ENCODE measurements at regions not wholly inside any gene's neighbourhood (a gene's known extent, or its start where the extent isn't known, plus 50 kb on each side); places are given as distances from the start of the nearest gene placed in this dataset.

DNA sequence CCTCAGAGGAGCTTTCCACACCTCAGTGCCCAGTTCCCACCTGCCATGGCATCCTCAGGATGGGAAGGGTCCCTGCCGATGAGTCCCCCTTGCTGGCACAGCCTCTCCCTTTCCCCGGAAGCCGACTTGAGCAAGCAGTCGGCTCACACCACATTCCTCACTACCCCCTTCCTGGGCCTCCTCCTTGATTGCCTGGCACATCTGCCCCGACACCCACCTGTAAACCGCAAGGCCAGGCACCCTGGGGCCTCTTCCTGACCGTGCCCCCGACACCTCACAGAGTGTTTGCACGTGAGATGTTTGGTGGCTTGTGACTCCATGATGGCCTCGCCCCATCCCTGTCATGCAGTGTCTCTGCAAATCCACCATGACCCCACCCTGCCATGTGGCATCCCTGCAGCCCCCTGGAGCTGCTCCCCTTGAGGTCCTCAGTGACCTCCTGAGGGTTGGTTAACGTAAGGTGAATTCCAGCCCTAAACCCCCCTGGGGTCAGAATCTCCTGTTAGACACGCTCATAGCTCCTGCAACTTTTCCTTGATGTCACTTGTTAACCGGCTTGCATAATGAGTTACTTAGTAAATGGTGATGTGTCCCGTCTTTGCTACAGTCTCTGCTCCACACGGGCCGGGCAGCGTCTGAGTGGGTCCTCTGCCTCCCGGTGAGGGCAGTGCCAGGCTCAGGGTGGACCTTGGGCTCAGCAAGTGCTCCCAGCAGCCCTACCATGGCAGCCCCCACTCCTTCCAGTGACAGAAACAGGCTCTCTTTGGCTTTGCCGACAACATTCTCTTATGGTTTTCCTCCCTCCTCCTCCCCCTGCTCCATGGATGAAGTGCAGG lies 115.9 kb upstream of the FRMD1 start:
- no peak overlapping the region for H3K4me3 ChIP-seq (ENCODE audit: low read length in 2 of 2)
- no peaks in the 10 kb centered on the region for H3K36me3 ChIP-seq (ENCODE audit: control insufficient read depth in 2 of 2, insufficient read depth in 2 of 2, low read length in 2 of 2)
- H3K9me3 ChIP-seq (ENCODE audit: control insufficient read depth in 2 of 2, low read length in 2 of 2) = no peaks in the 10 kb centered on the region
- no peaks in the 10 kb centered on the region for H3K27me3 ChIP-seq (ENCODE audit: control insufficient read depth in 2 of 2, insufficient read depth in 2 of 2, low read length in 2 of 2)
- peaks cover 5 to 8% of the 10 kb centered on the region in 2 donors for H3K4me1 ChIP-seq (ENCODE audit: control insufficient read depth in 2 of 2, insufficient read depth in 2 of 2, low read length in 2 of 2)
- H3K9ac ChIP-seq (ENCODE audit: low read depth in 1 of 2, low read length in 2 of 2) = no peak overlapping the region
- H3K27ac ChIP-seq (ENCODE audit: low read depth in 2 of 2, low read length in 2 of 2) = no peak overlapping the region

DNA sequence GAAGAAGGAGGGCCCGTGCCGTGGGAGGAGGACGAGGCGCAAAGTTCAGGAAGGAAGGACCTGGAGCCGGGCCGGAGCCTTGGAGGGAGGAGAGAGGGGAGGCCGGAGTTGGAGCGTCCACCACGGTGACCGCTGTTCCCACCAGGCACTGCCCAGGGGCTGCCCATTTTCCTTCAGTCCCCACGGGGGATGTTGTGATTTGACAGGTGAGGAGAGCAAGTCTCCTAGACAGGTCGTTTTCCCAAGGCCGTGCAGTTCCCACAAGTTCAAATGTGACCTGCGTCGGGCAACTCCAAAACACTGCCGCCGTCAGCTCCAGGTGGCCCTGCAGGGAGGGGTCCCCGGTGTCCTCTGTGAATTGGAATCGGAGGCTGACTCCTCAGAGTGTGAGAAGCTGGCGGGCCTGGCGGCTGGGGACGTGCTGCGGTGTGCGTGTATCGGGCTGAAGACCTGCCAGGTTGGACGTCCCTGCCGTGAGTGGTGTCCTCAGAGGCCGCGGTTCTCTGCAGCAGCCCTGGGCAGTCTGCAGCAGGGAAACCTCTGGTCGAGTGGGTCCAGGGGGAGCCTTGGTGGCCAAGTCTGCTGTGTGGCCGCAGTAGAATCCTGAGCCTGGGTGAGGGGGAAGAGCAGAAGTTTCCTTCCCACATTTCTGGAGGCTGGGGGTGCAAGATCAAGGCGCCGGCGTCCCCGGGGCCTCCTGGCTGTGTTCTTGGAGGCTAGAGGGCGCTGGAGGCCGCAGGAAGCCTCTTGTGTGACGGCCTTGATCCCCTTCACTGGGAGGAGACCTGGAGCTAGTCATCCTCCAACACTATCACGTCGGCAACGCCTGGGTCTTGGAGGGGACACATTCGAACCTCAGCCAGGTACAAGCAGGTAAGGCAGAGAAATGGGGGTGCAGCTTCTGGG lies 115.1 kb upstream of the FRMD1 start:
- Histone ChIP-seq H3K27me3 (ENCODE audit: control insufficient read depth in 2 of 2, insufficient read depth in 2 of 2, low read length in 2 of 2) (no peaks in the 10 kb centered on the region), H3K9ac (ENCODE audit: low read depth in 1 of 2, low read length in 2 of 2) (no peak overlapping the region), H3K36me3 (ENCODE audit: control insufficient read depth in 2 of 2, insufficient read depth in 2 of 2, low read length in 2 of 2) (no peaks in the 10 kb centered on the region), H3K9me3 (ENCODE audit: control insufficient read depth in 2 of 2, low read length in 2 of 2) (no peaks in the 10 kb centered on the region), H3K27ac (ENCODE audit: low read depth in 2 of 2, low read length in 2 of 2) (no peak overlapping the region), H3K4me3 (ENCODE audit: low read length in 2 of 2) (no peak overlapping the region), H3K4me1 (ENCODE audit: control insufficient read depth in 2 of 2, insufficient read depth in 2 of 2, low read length in 2 of 2) (peaks cover 5 to 8% of the 10 kb centered on the region in 2 donors)

DNA sequence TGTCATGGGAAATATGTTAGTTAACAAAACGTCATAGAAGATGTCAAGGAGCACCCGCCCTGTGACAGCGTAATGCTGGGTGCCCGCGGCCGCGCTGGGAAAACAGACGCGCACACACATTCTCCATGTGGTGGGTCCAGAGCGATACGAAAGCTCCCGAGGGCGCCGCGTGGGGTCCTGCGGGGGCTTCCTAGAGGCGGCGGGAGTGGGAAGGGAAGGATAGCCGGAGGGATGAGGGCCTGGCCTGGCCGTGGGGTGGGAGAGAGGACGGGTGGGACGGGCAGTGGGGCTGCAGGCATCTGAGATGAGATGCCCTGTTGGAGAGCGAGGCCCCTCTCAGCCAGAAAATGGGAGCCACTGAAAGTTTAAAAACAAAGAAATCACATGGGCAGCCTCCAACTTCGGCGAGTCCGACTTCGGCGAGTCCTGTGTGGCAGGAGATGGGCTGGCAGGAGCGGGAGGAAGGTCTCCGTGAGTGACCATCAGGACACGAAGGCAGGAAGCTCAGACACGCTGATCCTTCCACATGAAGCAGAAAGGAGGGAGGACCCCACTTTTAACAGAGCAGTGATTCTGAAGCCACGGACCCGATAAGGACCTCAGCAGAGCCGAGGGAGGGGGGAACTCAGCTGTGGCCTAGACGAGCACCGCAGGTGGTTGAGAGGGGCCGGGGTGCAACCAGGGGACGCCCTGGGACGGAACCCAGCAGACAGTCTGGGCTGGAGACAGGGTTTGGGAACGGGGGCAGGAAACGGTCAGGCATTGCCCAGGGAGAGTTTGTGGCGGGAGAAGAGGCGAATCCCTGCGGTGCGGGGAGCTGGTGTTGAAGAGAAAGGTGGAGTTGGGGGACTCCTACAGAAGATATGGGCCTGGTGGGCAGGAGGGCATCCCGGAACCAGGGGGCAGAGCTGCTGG lies 114.1 kb upstream of the FRMD1 start:
- H3K27ac ChIP-seq (ENCODE audit: low read depth in 2 of 2, low read length in 2 of 2) = no peak overlapping the region
- H3K4me1 ChIP-seq (ENCODE audit: control insufficient read depth in 2 of 2, insufficient read depth in 2 of 2, low read length in 2 of 2) = peaks cover 5 to 8% of the 10 kb centered on the region in 2 donors
- H3K36me3 ChIP-seq (ENCODE audit: control insufficient read depth in 2 of 2, insufficient read depth in 2 of 2, low read length in 2 of 2) = no peaks in the 10 kb centered on the region
- H3K9me3 ChIP-seq (ENCODE audit: control insufficient read depth in 2 of 2, low read length in 2 of 2) = no peaks in the 10 kb centered on the region
- H3K27me3 ChIP-seq (ENCODE audit: control insufficient read depth in 2 of 2, insufficient read depth in 2 of 2, low read length in 2 of 2) = no peaks in the 10 kb centered on the region
- H3K9ac ChIP-seq (ENCODE audit: low read depth in 1 of 2, low read length in 2 of 2) = no peak overlapping the region
- H3K4me3 ChIP-seq (ENCODE audit: low read length in 2 of 2) = no peak overlapping the region

DNA sequence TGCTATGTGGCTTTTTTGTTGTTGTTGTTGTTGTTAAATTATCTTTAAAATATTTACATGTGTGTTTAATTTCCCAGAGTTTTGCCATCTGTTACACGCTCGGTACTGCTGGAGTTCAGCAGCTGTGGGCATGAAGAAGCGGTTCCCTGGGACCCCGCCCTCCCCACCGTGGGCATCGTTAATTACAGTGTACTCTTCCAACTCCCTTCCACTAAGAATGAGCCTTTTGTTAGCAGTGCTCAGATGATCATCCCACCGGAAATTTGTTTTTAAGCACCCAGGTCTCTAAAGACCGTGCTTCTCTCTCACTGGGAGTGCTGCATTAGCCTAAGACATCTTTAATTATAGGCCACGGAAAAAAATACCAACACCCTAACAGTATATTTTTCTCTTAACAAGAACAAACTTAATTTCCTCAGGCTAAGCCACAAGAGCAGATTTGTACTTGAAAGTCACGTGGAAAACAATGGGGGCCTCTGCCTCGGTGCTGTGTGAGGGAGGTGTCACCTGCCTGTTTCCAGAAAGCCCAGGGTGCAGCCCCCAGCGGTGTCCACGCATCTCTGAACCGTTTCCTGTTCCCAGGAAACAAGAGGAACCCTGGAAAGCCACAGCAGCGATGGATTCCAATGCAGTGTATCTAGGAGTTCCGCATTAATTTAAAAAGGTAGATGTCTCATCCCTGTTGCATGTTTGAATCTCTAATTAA lies 113.3 kb upstream of the FRMD1 start:
- H3K27ac ChIP-seq (ENCODE audit: low read depth in 2 of 2, low read length in 2 of 2) = no peak overlapping the region
- no peak overlapping the region for H3K9ac ChIP-seq (ENCODE audit: low read depth in 1 of 2, low read length in 2 of 2)
- H3K36me3 ChIP-seq (ENCODE audit: control insufficient read depth in 2 of 2, insufficient read depth in 2 of 2, low read length in 2 of 2) = no peaks in the 10 kb centered on the region
- no peaks in the 10 kb centered on the region for H3K9me3 ChIP-seq (ENCODE audit: control insufficient read depth in 2 of 2, low read length in 2 of 2)
- no peaks in the 10 kb centered on the region for H3K27me3 ChIP-seq (ENCODE audit: control insufficient read depth in 2 of 2, insufficient read depth in 2 of 2, low read length in 2 of 2)
- H3K4me3 ChIP-seq (ENCODE audit: low read length in 2 of 2) = no peak overlapping the region
- peaks cover 5 to 8% of the 10 kb centered on the region in 2 donors for H3K4me1 ChIP-seq (ENCODE audit: control insufficient read depth in 2 of 2, insufficient read depth in 2 of 2, low read length in 2 of 2)

DNA sequence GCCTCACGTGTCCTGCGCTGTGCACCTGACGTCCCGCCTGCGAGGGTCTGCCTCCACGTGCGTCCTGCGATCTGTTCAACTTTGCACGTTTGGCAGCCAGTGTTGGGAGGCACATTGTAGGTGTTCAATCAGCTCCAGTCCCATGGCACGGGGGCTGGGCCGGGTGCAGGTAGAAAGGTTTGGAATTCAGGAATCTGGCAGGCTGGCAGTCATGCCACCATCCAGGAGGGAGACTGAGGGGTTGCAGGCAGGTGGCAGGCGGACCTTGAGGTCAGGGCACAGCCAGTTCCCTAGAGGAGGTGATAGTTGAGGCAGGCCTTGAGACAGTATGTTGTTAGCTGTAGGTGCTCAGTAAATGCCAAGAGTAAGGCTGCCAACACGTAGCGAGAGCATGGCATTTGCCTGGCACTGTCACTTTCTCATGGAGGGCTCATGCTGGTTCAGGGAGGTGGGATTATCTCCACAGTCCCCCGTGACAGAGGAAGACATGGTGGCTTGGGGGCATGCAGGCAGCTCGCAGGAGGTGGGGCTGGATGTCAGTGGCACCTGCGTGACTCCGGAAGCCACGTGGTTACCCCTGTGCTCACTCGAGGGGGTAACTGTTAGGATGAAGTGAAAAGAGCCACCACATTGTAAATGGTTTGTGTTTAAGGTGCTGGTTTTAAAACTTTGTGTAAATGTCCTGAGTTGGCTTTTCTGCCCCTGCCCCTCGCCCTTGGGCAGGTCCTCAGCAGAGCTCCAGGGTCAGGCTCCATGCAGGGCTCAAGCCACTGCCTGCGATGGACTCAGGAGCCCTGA lies 111.8 kb upstream of the FRMD1 start:
- no peaks in the 10 kb centered on the region for H3K4me1 ChIP-seq (ENCODE audit: control insufficient read depth in 2 of 2, insufficient read depth in 2 of 2, low read length in 2 of 2)
- H3K27ac ChIP-seq (ENCODE audit: low read depth in 2 of 2, low read length in 2 of 2) = no peak overlapping the region
- no peak overlapping the region for H3K9ac ChIP-seq (ENCODE audit: low read depth in 1 of 2, low read length in 2 of 2)
- H3K4me3 ChIP-seq (ENCODE audit: low read length in 2 of 2) = no peak overlapping the region
- no peaks in the 10 kb centered on the region for H3K9me3 ChIP-seq (ENCODE audit: control insufficient read depth in 2 of 2, low read length in 2 of 2)
- no peaks in the 10 kb centered on the region for H3K36me3 ChIP-seq (ENCODE audit: control insufficient read depth in 2 of 2, insufficient read depth in 2 of 2, low read length in 2 of 2)
- H3K27me3 ChIP-seq (ENCODE audit: control insufficient read depth in 2 of 2, insufficient read depth in 2 of 2, low read length in 2 of 2) = no peaks in the 10 kb centered on the region

DNA sequence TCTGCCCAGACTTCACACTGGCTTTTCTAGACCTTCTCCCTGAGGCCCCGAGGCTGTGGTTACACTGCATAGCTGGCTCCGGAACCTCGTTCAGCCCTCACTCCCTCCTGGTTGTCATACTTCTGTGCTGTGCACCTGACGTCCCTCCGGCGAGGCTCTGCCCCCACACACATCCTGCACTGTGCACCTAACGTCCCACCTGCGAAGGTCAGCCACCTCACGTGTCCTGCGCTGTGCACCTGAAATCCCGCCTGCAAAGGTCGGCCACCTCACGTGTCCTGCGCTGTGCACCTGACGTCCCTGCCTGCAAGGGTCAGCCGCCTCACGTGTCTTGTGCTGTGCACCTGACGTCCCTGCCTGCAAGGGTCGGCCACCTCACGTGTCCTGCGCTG lies 111.0 kb upstream of the FRMD1 start:
- Histone ChIP-seq H3K27me3 (ENCODE audit: control insufficient read depth in 2 of 2, insufficient read depth in 2 of 2, low read length in 2 of 2) (no peaks in the 10 kb centered on the region), H3K4me3 (ENCODE audit: low read length in 2 of 2) (no peak overlapping the region), H3K4me1 (ENCODE audit: control insufficient read depth in 2 of 2, insufficient read depth in 2 of 2, low read length in 2 of 2) (no peaks in the 10 kb centered on the region), H3K36me3 (ENCODE audit: control insufficient read depth in 2 of 2, insufficient read depth in 2 of 2, low read length in 2 of 2) (no peaks in the 10 kb centered on the region), H3K9me3 (ENCODE audit: control insufficient read depth in 2 of 2, low read length in 2 of 2) (no peaks in the 10 kb centered on the region), H3K27ac (ENCODE audit: low read depth in 2 of 2, low read length in 2 of 2) (no peak overlapping the region), H3K9ac (ENCODE audit: low read depth in 1 of 2, low read length in 2 of 2) (no peak overlapping the region)

DNA sequence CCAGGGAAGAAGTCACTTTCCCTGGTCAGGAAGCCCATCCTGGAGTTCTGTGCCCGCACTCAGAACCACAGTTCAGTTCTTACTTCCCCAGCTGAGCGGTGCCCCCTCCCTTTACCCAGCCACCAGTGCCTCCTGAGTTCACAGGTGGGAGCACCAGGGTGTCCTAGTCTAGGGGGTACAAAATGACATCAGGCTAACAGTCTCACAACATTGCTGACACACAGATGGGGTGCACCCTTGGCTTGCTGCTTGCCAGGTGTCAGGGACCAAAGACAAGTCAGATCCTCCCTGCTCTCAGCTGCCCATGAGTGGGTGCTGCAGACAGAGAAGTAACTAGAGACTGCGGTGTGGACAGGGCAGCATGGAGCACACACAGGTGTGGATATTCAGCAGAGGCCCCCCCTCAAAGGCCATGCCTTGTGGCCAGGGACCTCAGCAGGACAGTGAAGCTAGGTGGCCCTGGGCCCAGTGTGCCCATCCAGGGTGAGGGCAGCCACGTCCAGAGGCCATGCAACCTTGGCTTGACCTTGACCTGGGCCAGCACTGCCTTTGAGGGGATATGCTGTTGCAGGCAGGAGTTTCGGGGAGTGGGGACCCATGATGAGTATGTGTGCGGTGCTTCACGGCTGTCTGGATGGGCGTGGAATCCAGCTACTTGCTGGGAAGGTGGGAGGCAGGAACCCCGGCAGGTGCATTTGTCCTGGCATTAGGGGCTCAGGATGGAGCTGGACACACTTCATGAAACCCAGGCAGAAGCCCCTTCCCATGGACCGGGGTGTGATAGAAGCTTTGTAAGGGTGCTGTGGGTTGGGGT lies 110.4 kb upstream of the FRMD1 start:
- Histone ChIP-seq H3K27ac (ENCODE audit: low read depth in 2 of 2, low read length in 2 of 2) (no peak overlapping the region), H3K9me3 (ENCODE audit: control insufficient read depth in 2 of 2, low read length in 2 of 2) (no peaks in the 10 kb centered on the region), H3K9ac (ENCODE audit: low read depth in 1 of 2, low read length in 2 of 2) (no peak overlapping the region), H3K4me1 (ENCODE audit: control insufficient read depth in 2 of 2, insufficient read depth in 2 of 2, low read length in 2 of 2) (no peaks in the 10 kb centered on the region), H3K36me3 (ENCODE audit: control insufficient read depth in 2 of 2, insufficient read depth in 2 of 2, low read length in 2 of 2) (no peaks in the 10 kb centered on the region), H3K27me3 (ENCODE audit: control insufficient read depth in 2 of 2, insufficient read depth in 2 of 2, low read length in 2 of 2) (no peaks in the 10 kb centered on the region), H3K4me3 (ENCODE audit: low read length in 2 of 2) (no peak overlapping the region)

DNA sequence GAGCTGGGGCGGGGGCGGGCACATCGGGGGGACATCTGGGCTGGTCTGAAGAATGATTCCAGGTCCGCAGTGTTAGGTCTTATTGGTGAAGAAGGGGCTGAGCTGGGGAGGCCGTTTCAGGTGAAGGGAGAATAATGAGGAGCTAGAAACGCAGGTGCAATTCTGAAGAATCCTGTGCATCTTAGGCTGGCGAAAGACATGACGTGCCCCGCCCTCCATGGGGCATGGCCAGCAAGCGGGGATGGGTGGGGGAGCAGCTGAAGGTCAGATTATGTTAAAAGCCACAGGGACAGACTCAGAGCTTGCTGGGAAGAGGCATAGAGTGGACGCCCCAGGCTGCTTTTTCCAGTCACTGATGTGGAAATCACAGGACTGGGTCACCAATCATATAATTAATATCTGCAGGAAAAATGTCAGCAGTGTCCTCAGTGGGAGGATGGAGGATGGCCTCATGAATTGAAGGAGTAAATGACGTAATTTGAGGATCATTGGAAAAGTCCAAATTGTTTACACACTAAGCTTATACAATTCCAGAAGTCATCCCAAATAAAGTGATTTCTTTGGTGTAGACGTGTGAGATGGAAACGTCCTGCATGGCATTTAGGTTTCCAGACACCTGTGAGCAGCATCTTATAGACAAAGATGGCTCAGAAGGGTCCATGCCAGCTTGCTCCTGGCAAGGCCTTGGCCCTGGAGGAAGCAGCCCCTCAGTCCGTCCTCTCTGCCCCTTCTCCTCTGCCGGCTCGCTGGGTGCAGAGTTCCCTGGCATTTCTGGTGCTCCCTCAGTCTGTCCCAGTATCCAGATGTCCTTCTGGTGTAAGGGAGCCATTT lies 109.6 kb upstream of the FRMD1 start:
- Histone ChIP-seq H3K36me3 (ENCODE audit: control insufficient read depth in 2 of 2, insufficient read depth in 2 of 2, low read length in 2 of 2) (no peaks in the 10 kb centered on the region), H3K9me3 (ENCODE audit: control insufficient read depth in 2 of 2, low read length in 2 of 2) (no peaks in the 10 kb centered on the region), H3K9ac (ENCODE audit: low read depth in 1 of 2, low read length in 2 of 2) (no peak overlapping the region), H3K27ac (ENCODE audit: low read depth in 2 of 2, low read length in 2 of 2) (no peak overlapping the region), H3K4me1 (ENCODE audit: control insufficient read depth in 2 of 2, insufficient read depth in 2 of 2, low read length in 2 of 2) (no peaks in the 10 kb centered on the region), H3K27me3 (ENCODE audit: control insufficient read depth in 2 of 2, insufficient read depth in 2 of 2, low read length in 2 of 2) (no peaks in the 10 kb centered on the region), H3K4me3 (ENCODE audit: low read length in 2 of 2) (no peak overlapping the region)

Measured in mucosa of rectum (tissue), 2 donors.